Mucosa of stomach (tissue), 1 donor: ENCODE measurements at regions not wholly inside any gene's neighbourhood (a gene's known extent, or its start where the extent isn't known, plus 50 kb on each side); places are given as distances from the start of the nearest gene placed in this dataset.
"Not testable (repeated sequence)": the region's sequence is repeated elsewhere in the genome, so short reads cannot be mapped to it uniquely, and the experiment has no call there.

Experiments used
- H3K27me3 ChIP-seq: one replicate; pipeline ENCODE4 v1.7.0; 2013; ENCODE audit warnings: mild to moderate bottlenecking, low read length; ENCODE audit not compliant: control insufficient read depth, insufficient read depth
- H3K36me3 ChIP-seq: one replicate; pipeline ENCODE4 v1.7.0; 2013; ENCODE audit warnings: low read length; ENCODE audit not compliant: control insufficient read depth, insufficient read depth
- H3K4me1 ChIP-seq: one replicate; pipeline ENCODE4 v1.7.0; 2013; ENCODE audit warnings: mild to moderate bottlenecking, low read length; ENCODE audit not compliant: control insufficient read depth, insufficient read depth
- H3K4me3 ChIP-seq: one replicate; pipeline ENCODE4 v1.7.0; 2013; ENCODE audit warnings: low read length
- H3K9ac ChIP-seq: one replicate; pipeline ENCODE4 v1.7.0; 2013; ENCODE audit warnings: mild to moderate bottlenecking, low read length, moderate library complexity
- H3K9me3 ChIP-seq: one replicate; pipeline ENCODE4 v1.7.0; 2013; ENCODE audit warnings: mild to moderate bottlenecking, low read length, moderate library complexity; ENCODE audit not compliant: control insufficient read depth
- donor health status: Pancreatic carcinoma.

GRCh38 chr4:83194588-83194987 is 80.1 kb upstream of the PLAC8 start:
- not testable (repeated sequence) for H3K36me3 ChIP-seq, H3K9ac ChIP-seq, H3K9me3 ChIP-seq, H3K4me3 ChIP-seq, H3K4me1 ChIP-seq, H3K27me3 ChIP-seq

GRCh38 chr4:83192634-83193033 is 78.1 kb upstream of the PLAC8 start:
- Histone ChIP-seq H3K27me3 (no peaks in the 10 kb centered on the region), H3K36me3 (no peaks in the 10 kb centered on the region), H3K4me3 (no peak overlapping the region), H3K4me1 (peaks cover 8% of the 10 kb centered on the region), H3K9ac (no peak overlapping the region), H3K9me3 (no peaks in the 10 kb centered on the region)

GRCh38 chr4:83191026-83191425 is 76.5 kb upstream of the PLAC8 start:
- H3K4me3 ChIP-seq, result no peak overlapping the region
- no peak overlapping the region for H3K9ac ChIP-seq
- H3K9me3 ChIP-seq, result no peaks in the 10 kb centered on the region
- H3K4me1 ChIP-seq, result peaks cover 8% of the 10 kb centered on the region
- no peaks in the 10 kb centered on the region for H3K36me3 ChIP-seq
- H3K27me3 ChIP-seq, result no peaks in the 10 kb centered on the region

- no peak overlapping the region for H3K9ac ChIP-seq
- no peak overlapping the region for H3K4me3 ChIP-seq
- H3K4me1 ChIP-seq, result peaks cover 3% of the 10 kb centered on the region
- no peaks in the 10 kb centered on the region for H3K36me3 ChIP-seq
- no peaks in the 10 kb centered on the region for H3K27me3 ChIP-seq
- no peaks in the 10 kb centered on the region for H3K9me3 ChIP-seq
These were observed 75.2 kb upstream of the PLAC8 start for GRCh38 chr4:83189631-83190136.

- Histone ChIP-seq H3K9ac (no peak overlapping the region), H3K9me3 (no peaks in the 10 kb centered on the region), H3K27me3 (no peaks in the 10 kb centered on the region), H3K4me3 (no peak overlapping the region), H3K36me3 (no peaks in the 10 kb centered on the region), H3K4me1 (no peaks in the 10 kb centered on the region)
These were observed 66.0 kb upstream of the PLAC8 start for GRCh38 chr4:83180431-83180968.

GRCh38 chr4:83179205-83179604 is 64.7 kb upstream of the PLAC8 start:
- Histone ChIP-seq H3K4me3 (no peak overlapping the region), H3K9ac (no peak overlapping the region), H3K9me3 (no peaks in the 10 kb centered on the region), H3K36me3 (no peaks in the 10 kb centered on the region), H3K4me1 (no peaks in the 10 kb centered on the region), H3K27me3 (no peaks in the 10 kb centered on the region)

- Histone ChIP-seq H3K9ac (no peak overlapping the region), H3K27me3 (no peaks in the 10 kb centered on the region), H3K4me1 (no peaks in the 10 kb centered on the region), H3K9me3 (no peaks in the 10 kb centered on the region), H3K4me3 (no peak overlapping the region), H3K36me3 (no peaks in the 10 kb centered on the region)
These were observed 63.5 kb upstream of the PLAC8 start for GRCh38 chr4:83178029-83178428.

- no peaks in the 10 kb centered on the region for H3K36me3 ChIP-seq
- H3K9ac ChIP-seq, result no peak overlapping the region
These were observed 62.7 kb upstream of the PLAC8 start for GRCh38 chr4:83177182-83177581.

GRCh38 chr4:83174844-83175414 is 60.4 kb upstream of the PLAC8 start:
- H3K27me3 ChIP-seq, result no peaks in the 10 kb centered on the region
- no peaks in the 10 kb centered on the region for H3K36me3 ChIP-seq
- H3K9ac ChIP-seq, result no peak overlapping the region
- H3K9me3 ChIP-seq, result no peaks in the 10 kb centered on the region
- no peak overlapping the region for H3K4me3 ChIP-seq
- H3K4me1 ChIP-seq, result no peaks in the 10 kb centered on the region

More at GRCh38 chr4:83177182-83177581, 62.7 kb upstream of the PLAC8 start:
- no peaks in the 10 kb centered on the region for H3K9me3 ChIP-seq
- H3K4me3 ChIP-seq, result no peak overlapping the region
- H3K27me3 ChIP-seq, result no peaks in the 10 kb centered on the region
- H3K4me1 ChIP-seq, result no peaks in the 10 kb centered on the region

- H3K36me3 ChIP-seq, result no peaks in the 10 kb centered on the region
- H3K4me3 ChIP-seq, result no peak overlapping the region
- no peaks in the 10 kb centered on the region for H3K27me3 ChIP-seq
- no peaks in the 10 kb centered on the region for H3K9me3 ChIP-seq
- H3K9ac ChIP-seq, result no peak overlapping the region
- H3K4me1 ChIP-seq, result no peaks in the 10 kb centered on the region
These were observed 57.8 kb upstream of the PLAC8 start for GRCh38 chr4:83172371-83172770.

- Histone ChIP-seq H3K9ac (no peak overlapping the region), H3K4me1 (no peaks in the 10 kb centered on the region), H3K4me3 (no peak overlapping the region), H3K36me3 (no peaks in the 10 kb centered on the region), H3K27me3 (no peaks in the 10 kb centered on the region), H3K9me3 (no peaks in the 10 kb centered on the region)
These were observed 57.0 kb upstream of the PLAC8 start for GRCh38 chr4:83171436-83172039.

- Histone ChIP-seq H3K4me3 (no peak overlapping the region), H3K9me3 (no peaks in the 10 kb centered on the region), H3K36me3 (no peaks in the 10 kb centered on the region), H3K27me3 (no peaks in the 10 kb centered on the region), H3K4me1 (no peaks in the 10 kb centered on the region), H3K9ac (no peak overlapping the region)
These were observed 56.4 kb upstream of the PLAC8 start for GRCh38 chr4:83170952-83171399.
